ENCODE measurements at regions not wholly inside any gene's neighbourhood (a gene's known extent, or its start where the extent isn't known, plus 50 kb on each side); places are given as distances from the start of the nearest gene placed in this dataset.
"Not testable (repeated sequence)": the region's sequence is repeated elsewhere in the genome, so short reads cannot be mapped to it uniquely, and the experiment has no call there.

DNA sequence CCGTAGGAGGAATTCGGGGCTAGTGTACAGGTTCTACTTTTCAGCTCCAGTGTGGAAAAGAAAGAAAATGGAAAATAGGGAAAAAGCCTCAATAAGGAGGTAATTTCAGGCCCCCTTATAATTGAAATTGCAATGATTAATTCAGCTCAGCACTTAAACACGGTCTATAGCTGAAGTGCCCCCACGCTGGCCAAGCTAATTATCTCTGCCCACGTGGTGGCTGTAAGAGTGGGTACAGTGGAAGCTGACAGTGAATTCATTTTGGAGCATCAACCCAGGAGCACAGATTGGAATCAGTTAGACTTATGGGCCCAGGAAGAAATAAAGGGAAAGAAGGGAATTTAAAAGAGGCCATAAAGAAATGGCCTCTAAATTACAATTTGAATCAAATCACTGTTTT, 631.1 kb upstream of the CPEB2 start:
- DNase-seq (ENCODE audit: low read depth), result no peak

GRCh38 chr4:14375816-14376215, 626.5 kb upstream of the CPEB2 start:
- peak; percentile 11 for DNase-seq (ENCODE audit: low read depth)

DNA sequence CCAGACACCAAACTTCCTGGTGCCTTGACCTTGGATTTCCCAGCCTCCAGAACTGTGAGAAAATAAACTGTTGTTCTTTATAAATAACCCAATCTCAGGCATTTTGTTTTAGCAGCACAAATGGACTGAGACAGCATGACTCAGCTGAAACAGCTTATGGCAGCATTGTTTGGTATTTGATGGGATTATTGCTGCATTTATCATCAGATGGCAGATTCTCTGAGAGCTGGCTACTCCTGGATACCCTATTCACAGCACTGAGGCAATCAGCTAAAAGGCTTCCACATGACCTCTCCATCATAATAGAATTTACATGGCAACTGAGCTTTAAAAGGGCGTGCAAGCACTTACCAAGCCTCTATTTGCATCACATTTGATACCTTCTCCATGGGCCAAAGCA, 623.1 kb upstream of the CPEB2 start:
- peak; percentile 19 for DNase-seq (ENCODE audit: low read depth)

DNA sequence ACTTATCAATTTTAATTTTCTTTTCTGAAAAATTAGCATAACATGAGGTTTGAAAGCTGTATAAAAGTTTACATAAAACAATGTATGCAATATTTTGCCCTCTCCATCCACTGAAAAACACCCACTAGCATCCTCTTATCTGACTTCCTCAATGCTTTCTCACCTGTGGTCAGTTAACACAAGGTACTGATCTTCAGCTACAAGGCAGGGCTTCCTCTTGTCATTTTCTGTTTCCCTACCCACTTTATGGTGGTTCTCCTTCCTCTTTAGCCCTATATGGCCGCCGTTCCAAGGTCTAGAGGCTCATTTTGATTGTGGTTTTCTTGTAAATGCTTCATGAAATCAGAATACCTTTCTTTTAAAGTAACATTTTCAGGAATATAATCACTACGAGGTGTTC, 618.6 kb upstream of the CPEB2 start:
- no peak for DNase-seq (ENCODE audit: low read depth)

DNA sequence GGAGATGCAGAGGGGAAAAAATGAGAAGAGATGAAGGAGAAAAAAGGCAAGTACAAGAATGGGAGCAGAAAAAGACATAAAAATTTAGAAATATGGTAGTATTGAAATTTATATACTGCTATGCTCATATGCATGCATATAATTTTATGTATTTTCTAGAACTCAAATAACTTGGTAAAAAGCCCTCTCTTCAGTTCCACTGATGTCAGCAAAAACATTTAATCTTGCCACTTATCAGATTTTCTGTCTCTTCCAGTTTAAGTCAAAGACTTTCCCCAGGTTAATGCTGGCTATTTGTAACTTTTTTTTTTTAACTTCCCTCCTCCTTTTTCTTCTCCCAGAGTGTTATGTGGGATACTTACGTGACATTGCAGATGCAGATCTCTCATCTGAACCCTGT, 617.5 kb upstream of the CPEB2 start:
- DNase-seq (ENCODE audit: low read depth), result no peak

DNA sequence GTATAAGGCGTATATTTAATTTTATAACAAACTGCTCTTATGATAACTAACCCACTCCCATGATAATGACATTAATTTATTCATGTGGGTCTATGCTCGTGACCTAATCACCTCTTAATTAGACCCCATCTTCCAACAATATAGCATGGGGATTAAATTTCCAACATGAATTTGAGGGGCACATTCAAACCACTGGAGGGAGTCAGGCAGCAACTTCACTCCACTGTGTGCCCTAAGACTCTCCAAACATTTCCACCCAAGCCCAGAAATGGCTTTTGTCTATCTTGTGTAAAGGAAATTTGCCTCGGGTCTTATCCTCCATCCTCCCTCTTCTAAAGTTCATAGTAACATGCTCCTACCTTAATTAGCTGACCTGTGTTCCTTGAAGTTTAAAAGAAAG, 616.1 kb upstream of the CPEB2 start:
- no peak for DNase-seq (ENCODE audit: low read depth)

DNA sequence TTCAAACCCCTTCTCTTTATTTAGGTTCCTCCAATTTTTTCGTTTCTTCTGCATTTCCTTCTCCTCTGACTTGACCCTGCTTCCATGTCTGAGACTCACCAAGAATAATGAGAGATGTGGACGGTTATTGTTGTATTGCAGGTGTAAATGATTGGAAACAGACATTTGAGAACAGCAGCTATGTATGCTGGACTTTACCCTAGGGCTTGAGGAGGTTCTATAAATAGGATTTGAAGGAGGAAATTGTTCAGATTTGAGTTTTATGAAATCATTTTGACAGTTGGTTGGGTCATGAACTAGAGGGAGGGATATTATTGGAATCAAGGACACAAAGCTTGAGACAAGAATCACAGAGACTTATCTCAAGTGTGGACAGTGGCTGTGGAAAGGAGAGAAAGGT, 614.6 kb upstream of the CPEB2 start:
- DNase-seq (ENCODE audit: low read depth), result no peak

DNA sequence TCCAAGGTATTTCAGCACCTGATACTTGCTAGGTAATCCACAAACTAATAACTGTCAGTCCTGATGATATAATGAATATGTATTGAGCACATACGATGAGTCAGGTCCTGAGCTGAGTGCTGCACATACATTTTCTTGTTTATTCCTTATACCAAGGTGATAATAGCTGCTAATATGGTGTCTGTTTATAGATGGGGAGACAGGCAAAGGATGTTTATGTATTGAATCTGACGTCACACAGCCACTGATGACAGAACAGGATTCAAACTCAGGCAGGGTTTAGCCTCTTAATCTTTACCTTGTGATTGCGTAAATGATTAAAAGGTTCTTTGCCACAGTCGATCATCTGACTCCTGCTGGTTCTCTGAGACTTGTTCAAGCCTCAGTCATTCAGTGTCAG, 609.9 kb upstream of the CPEB2 start:
- no peak for DNase-seq (ENCODE audit: low read depth)

- no peak for DNase-seq (ENCODE audit: low read depth)
These were observed 606.1 kb upstream of the CPEB2 start for GRCh38 chr4:14396183-14396582.

- DNase-seq (ENCODE audit: low read depth), result no peak
These were observed 602.4 kb upstream of the CPEB2 start for GRCh38 chr4:14399848-14400247.

GRCh38 chr4:14400307-14400706, 602.0 kb upstream of the CPEB2 start:
- no peak for DNase-seq (ENCODE audit: low read depth)

DNA sequence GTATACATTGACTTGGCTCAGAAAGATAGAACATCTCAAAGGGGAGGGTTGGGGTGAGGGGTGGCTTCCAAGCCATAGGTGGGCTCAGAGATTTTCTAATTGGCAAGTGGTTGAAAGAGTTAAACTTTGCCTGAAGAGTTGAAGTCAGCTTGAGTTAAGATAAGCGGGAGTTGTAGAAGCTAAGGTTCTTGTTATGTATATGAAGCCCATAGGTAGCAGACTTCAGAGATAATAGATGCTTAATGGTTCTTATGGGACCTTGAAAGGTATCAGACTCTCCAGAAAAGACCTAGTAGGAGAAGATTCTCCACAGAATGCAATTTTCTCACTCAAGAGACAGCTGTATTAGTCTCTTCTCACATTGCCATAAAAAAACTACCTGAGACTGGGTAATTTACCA, 599.1 kb upstream of the CPEB2 start:
- DNase-seq (ENCODE audit: low read depth), result no peak

GRCh38 chr4:14404730-14405129, 597.6 kb upstream of the CPEB2 start:
- no peak for DNase-seq (ENCODE audit: low read depth)

DNA sequence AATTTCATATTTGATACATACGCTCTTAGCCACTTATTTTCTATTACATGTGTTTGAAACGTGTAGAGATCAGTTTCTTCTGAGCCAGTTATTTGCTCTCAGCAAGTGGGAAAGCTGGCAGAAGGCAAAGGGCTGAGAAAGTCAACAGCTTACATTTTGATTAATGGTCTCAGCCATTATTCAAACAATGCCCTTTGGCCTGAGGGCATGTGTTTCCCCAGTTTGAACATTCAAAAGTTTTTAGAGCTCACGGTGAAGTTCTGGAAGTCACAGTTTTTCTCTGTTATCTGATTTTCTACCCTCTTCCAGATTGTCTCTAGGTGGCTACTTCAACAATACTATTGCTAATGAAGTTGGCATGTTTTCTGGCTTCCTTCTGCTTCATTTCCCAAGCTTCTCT, 591.8 kb upstream of the CPEB2 start:
- no peak for DNase-seq (ENCODE audit: low read depth)

DNA sequence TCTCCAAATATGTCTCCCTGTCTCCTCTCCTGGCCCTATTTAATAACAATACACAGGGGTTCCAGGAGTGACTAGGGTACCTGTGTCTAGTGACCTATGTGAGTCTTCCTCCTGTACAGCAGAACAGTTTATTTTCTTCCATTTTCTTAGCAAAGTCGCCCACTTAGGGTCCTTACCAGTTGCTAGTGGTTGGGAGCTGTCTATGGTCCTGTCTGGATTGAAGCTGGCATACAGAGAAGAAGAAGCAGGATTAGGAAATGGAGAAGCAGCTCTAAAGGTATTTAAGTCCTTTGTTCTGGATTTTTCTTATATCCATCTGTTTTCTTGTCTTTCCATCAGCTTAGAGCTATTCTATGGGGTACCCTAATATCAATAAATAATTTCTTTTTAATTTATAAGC, 587.1 kb upstream of the CPEB2 start:
- DNase-seq (ENCODE audit: low read depth), result no peak

GRCh38 chr4:14419516-14419915, 582.8 kb upstream of the CPEB2 start:
- DNase-seq (ENCODE audit: low read depth), result no peak

DNA sequence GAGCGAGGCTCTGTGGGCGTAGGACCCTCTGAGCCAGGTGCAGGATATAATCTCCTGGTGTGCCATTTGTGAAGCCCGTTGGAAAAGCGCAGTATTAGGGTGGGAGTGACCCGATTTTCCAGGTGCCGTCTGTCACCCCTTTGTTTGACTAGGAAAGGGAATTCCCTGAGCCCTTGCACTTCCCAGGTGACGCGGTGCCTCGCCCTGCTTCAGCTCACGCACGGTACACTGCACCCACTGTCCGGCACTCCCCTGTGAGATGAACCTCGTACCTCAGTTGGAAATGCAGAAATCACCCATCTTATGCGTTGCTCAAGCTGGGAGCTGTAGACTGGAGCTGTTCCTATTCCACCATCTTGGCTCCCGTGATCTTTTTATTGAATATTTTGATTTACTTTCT, 576.0 kb upstream of the CPEB2 start:
- DNase-seq (ENCODE audit: low read depth), result not testable (repeated sequence)

DNA sequence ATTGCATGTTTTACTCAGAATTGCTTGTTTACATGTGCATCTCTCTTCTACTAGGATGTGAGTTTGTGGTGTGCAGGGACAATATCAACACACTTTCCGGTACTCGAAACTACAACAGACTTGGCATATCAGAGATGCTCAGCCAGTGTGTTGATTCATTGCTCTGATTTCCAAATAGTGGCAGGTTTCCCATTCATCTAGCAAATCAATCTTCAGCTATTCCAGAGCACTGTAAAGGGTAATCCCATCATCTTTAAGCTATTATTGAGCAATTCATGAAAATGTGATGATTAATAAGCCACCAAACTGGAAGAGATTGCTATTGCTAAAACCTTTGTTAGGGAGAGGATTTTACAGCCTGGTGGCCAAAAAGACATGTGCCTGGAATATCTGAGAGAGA, 574.2 kb upstream of the CPEB2 start:
- DNase-seq (ENCODE audit: low read depth), result no peak

DNA sequence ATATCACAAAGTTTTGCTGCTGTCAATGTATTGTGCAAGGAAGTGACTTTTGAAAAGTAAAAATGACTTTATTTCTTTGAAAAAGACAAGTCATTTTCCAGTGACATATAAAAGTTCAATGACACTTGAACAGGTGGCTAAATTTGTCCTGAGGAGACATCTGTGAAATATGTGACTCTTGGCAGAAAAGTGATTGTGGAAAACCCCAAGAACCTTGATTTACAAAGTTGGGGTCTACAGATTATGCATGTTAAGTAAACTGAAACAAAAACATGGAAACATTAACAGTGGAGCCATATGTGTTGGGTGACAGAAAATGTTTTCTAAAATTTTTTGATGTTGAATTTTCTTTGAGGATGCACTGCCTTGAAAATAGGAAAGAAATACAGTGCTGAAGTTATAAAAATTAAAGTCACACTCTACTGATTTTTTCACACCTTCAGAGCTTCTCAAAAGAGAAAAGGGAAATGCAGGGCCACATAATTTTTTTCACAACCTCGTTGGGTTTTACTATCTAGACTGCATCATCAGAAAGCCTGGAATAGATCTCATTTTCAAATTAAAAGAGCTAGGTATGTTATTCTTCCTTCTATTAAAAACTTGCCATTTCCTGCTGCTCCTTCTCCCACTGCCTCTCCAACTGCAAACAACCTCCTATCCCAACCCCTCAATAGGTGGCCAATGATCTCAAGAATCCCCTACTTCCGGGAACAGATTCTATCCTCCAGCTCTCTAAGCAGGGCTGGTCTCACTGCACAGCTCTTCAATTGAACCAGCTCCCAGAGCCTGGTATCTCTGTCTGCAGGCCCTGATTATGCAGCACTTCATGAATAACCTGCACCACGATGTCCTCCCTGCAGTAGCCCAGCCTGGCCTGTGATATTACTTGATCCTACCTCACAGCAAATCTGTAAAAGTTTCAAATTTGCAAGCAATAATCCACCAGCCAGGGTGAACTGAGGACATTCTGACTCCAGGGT, 570.8 kb upstream of the CPEB2 start:
- DNase-seq (ENCODE audit: low read depth), result no peak

GRCh38 chr4:14434483-14434882, 567.8 kb upstream of the CPEB2 start:
- no peak for DNase-seq (ENCODE audit: low read depth)

- no peak for DNase-seq (ENCODE audit: low read depth)
These were observed 567.4 kb upstream of the CPEB2 start for GRCh38 chr4:14434916-14435315.

DNA sequence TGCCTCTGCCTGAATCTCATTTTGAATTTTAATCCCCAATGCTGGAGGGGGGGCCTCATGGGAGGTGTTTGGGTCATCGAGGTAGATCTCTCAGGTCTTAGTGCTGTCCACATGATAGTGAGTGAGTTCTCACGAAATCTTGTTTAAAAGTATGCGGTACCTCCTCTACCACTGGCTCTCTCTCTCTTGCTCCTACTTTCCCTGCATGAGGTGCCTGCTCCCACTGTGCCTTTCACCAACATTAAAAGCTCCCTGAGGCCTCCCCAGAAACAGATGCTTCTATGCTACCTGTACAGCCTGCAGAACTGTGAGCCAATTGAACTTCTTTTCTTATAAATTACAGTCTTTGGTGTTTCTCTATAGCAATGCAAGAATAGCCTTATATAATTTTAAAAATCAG, 560.7 kb upstream of the CPEB2 start:
- DNase-seq (ENCODE audit: low read depth), result no peak

- DNase-seq (ENCODE audit: low read depth), result no peak
These were observed 556.4 kb upstream of the CPEB2 start for GRCh38 chr4:14445882-14446281.

- no peak for DNase-seq (ENCODE audit: low read depth)
These were observed 556.0 kb upstream of the CPEB2 start for GRCh38 chr4:14446311-14446710.
